Stimulated activated CD8-positive, alpha-beta memory T cell treated with anti-CD3 and anti-CD28 coated beads, Interleukin-7, amount 100 ng/mL, for 48 hours (primary cell): ENCODE measurements at regions not wholly inside any gene's neighbourhood (a gene's known extent, or its start where the extent isn't known, plus 50 kb on each side); places are given as distances from the start of the nearest gene placed in this dataset.

Experiments
- DNase-seq, 2 donors: peaks; one replicate each; pipeline ENCODE4 v3.0.0-alpha.2; 2020; ENCODE audit warnings: low read depth in 1 of 2; ENCODE audit errors: extremely low read depth in 1 of 2

DNA sequence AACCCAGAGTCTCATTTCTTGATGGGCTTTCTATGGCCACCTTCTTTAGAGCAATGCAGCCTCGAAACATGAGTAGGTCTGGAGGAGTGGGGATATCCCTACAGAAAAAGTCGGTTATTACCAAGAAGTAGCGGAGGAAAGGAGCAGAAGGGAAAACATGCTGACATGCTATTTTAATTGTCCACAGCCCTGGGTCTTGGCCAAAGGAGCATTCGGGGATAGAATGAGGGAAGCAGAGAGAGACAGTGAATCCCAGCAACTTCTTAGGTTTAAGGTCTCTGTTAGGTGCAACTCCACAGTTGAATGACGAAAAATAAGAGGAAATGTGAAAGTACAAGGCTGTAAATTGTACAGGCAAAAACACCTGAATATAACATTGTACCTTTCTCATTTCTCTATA lies 506.7 kb upstream of the CDH18 start:
- no peak for DNase-seq

- DNase-seq, result no peak
Observed at GRCh38 chr5:20486826-20487225, 498.8 kb upstream of the CDH18 start.

GRCh38 chr5:20476016-20476415 lies 488.0 kb upstream of the CDH18 start:
- DNase-seq, result no peak

- DNase-seq, result no peak
Observed at GRCh38 chr5:20470997-20471396, 483.0 kb upstream of the CDH18 start.

- DNase-seq, result no peak
Observed at GRCh38 chr5:20469792-20470191, 481.8 kb upstream of the CDH18 start.

DNA sequence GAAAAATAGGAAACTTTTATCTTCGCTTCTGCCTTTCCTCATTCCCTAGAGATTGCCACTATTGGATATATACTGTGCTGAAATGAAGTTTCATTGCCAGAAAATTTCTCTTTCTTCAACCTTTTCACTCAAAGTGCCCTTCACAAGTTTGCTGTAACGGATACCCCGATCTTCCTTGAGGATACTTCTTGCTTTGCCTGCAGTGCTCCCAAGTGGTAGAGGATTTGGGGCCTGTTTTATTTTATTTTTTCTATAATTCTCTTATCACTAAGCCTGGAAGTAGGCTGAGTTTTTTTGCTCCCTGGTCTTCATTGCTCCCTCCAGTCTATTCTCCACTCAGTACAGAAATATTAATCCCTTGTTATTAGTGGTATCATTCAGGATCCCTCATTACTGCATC lies 481.4 kb upstream of the CDH18 start:
- DNase-seq, result no peak

DNA sequence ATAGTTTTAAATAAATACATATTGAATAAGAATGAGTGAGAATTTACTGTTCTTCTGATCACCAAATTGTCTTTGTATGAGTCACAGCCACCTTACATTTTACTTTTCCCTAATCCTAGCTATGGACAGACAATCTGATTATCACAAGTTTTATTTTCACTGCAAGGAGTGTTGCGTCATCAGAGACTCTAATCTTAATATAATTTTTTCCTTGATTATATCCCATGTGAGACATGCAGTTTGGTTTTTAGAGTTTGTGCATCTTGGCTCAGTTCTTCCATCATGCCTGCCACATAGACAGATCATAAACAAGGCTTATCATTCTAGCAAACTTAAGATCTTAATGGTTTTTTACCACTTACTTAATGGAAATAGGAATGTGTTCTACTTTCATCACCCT lies 478.5 kb upstream of the CDH18 start:
- no peak for DNase-seq

GRCh38 chr5:20463206-20463605 lies 475.2 kb upstream of the CDH18 start:
- no peak for DNase-seq

DNA sequence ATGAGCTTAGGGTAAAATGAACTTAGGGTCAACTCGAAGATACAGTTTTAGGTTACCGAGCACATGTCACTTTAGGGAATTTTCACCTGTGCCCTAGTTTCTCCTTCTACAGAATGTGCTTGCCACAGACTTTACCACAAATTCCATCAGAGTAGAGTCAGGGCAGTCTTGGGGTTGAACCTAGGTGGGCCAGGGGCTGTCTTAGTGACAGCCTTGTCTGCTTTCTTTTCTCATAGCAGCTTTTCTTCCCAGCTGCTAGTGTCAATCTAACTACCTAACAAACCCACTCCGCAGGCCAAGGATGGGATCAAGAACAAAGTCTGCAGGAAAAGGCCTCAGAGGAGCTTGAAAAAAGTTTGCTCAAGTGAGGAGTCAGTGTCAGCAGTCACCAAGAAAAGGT lies 458.1 kb upstream of the CDH18 start:
- no peak for DNase-seq

GRCh38 chr5:20445326-20445860 lies 457.4 kb upstream of the CDH18 start:
- DNase-seq, result no peak

DNA sequence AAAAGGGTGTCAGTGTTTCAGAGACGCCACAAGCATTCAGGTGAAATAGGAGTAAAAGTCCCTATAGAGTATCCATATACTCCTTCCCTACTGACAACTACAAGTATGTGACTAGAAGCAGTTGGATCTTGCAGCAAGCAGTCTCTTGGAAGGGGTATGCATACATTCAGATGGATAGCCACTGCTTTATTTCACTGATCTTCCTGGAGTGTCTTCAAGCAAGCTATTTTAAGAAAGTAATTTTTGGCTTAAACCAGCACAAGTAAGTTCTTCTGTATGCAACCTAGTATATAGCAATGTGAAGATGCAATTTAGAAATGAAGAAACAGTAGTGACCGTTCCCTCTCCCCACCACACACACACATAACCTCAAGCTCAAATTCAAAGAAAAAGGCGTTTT lies 446.8 kb upstream of the CDH18 start:
- no peak for DNase-seq

DNA sequence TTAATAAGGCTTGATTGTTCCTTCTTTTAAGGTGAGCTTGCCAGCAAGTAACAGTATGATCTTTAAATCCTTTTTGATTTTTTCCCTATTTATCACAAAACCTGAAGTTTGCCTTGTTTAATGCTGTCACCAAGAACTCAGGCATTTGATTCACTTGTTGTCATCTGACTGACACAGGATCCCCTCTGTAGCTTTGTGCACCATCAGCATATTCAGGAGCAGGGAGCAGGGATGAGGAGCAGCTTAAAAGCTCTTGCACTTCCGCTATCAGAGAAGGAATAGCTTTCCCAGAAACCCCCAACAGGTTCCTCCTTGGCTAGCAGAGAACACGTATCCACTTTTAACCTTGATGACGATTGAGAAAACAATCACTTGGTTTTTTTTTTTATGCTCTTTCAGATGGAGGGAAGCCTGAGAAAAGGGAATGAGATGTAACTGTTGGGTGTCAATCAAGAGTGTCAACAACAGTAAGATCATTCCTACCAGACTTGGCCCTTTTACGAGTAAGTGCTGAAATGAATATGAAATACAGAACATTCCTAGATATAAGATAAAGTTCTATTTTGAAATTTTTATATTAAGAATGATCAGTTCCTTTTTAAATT lies 433.1 kb upstream of the CDH18 start:
- no peak for DNase-seq
